Spleen (tissue), 11 donors: ENCODE measurements at regions not wholly inside any gene's neighbourhood (a gene's known extent, or its start where the extent isn't known, plus 50 kb on each side); places are given as distances from the start of the nearest gene placed in this dataset.

Source experiments
- DNase-seq: peaks from one replicate; pipeline ENCODE4 v3.0.0-alpha.2; 2020
- H3K27ac ChIP-seq, 8 donors: fragments of 200-600 bp; sonication (generic) in 7 of 8; 1 replicate in 4 of 8; 2 replicates in 4 of 8; pipeline versions ENCODE4 v1.5.0 to v1.8.0; 2016 to 2021; ENCODE audit warnings: inconsistent platforms in 4 of 8, mild to moderate bottlenecking in 4 of 8, moderate library complexity in 1 of 8
- H3K27me3 ChIP-seq, 7 donors: fragments of 200-600 bp; sonication (generic) in 6 of 7; replicated peaks in 1 of 7; 1 replicate in 4 of 7; 2 replicates in 3 of 7; pipeline versions ENCODE4 v1.5.0 to v1.8.0; 2016 to 2021; ENCODE audit warnings: inconsistent platforms in 3 of 7, mild to moderate bottlenecking in 1 of 7
- H3K36me3 ChIP-seq, 6 donors: fragments of 200-600 bp; sonication (generic) in 5 of 6; 1 replicate in 4 of 6; 2 replicates in 2 of 6; pipeline versions ENCODE4 v1.5.0 to v1.8.0; 2016 to 2021; ENCODE audit warnings: inconsistent platforms in 2 of 6
- H3K4me1 ChIP-seq, 6 donors: fragments of 200-600 bp; sonication (generic) in 5 of 6; 1 replicate in 3 of 6; 2 replicates in 3 of 6; pipeline versions ENCODE4 v1.5.0 to v1.8.0; 2016 to 2021; ENCODE audit warnings: inconsistent platforms in 3 of 6
- H3K4me3 ChIP-seq, 8 donors: fragments of 200-600 bp; sonication (generic) in 7 of 8; 1 replicate in 4 of 8; 2 replicates in 4 of 8; pipeline versions ENCODE4 v1.5.0 to v1.8.0; 2016 to 2021; ENCODE audit warnings: inconsistent platforms in 4 of 8, mild to moderate bottlenecking in 4 of 8, moderate library complexity in 2 of 8
- H3K9me3 ChIP-seq, 8 donors: fragments of 200-600 bp; sonication (generic) in 7 of 8; 1 replicate in 4 of 8; 2 replicates in 4 of 8; pipeline versions ENCODE4 v1.5.0 to v1.8.0; 2016 to 2021; ENCODE audit warnings: inconsistent platforms in 4 of 8
- CTCF ChIP-seq, 11 experiments: fragments of 200-600 bp in 7 of 11; fragments of 450-650 bp in 4 of 11; sonication (generic) in 4 of 11; IDR thresholded peaks in 8 of 11; conservative IDR thresholded peaks in 3 of 11; 1 replicate in 7 of 11; 2 replicates in 4 of 11; pipeline versions ENCODE4 v1.4.0 to v1.8.0; 2016 to 2021; ENCODE audit warnings: antibody characterized with exemption in 11 of 11, inconsistent platforms in 4 of 11, mild to moderate bottlenecking in 1 of 11
- POLR2A ChIP-seq, 3 donors: fragments of 450-650 bp; IDR thresholded peaks; one replicate each; pipeline ENCODE4 v1.5.1; 2017; ENCODE audit warnings: antibody characterized with exemption in 3 of 3, mild to moderate bottlenecking in 1 of 3
- POLR2AphosphoS5 ChIP-seq, 3 donors: sonication (generic); formaldehyde crosslinking; IDR thresholded peaks; one replicate each; pipeline ENCODE4 v1.5.1; 2017; ENCODE audit warnings: antibody characterized with exemption in 3 of 3
- WGBS, 5 donors: extraction: QIAGEN DNeasy Blood & Tissue Kit in 3 of 5; methylation state at CpG; one replicate each; pipeline versions ENCODE4 v1.1.5 to v1.1.7; 2013 to 2018; 5-methylcytosine and 5-hydroxymethylcytosine counted together
- intact Hi-C: fragments of 100-400 bp; cut with DNase I; formaldehyde crosslinking; loops from one replicate; pipeline ENCODE4 v1.15.0; 2023; ENCODE audit warnings: low total_unique reads
- donor health status: healthy with polysubstance abuse.
- donor health status: DM: no; HTN: no; CAD: no; lungs with moderate emphysema.
- donor health status: DM: no; HTN: no; CAD: no.
- donor health status: Bipolar disorder and iron deficiency.
- donor health status: healthy.
- donor health status: DM: no; HTN: no; CAD: no.
- donor health status: DM: yes; HTN: yes; CAD: no.

- no peaks in the 10 kb centered on the region for H3K9me3 ChIP-seq
- DNase-seq, result no peak
- WGBS, 5 donors, result 88 to 95% (median 91%) methylated on average over 2 of the region's 2 CpGs
Observed at GRCh38 chr7:80014511-80014910, 120.1 kb upstream of the GNAI1 start.

DNA sequence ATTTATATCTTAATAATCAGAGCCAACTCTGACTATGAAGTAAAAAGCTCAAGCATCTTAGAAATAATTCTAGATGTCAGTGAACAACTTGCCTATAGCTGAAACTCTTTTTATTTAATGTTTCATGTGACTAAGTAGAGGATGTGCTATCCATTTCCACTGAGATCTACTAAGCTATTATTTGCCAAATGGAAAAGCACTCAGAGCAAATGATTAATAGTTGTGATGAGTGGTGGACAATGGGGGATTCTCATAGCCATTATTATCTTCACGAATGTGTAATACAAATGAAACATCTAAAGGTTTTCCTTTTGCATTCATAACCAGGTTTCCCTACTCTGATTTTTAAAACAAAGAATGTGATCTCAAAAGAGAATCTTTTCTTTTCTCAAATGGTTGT is 126.6 kb upstream of the GNAI1 start:
- no peak for TF ChIP-seq CTCF (IDR thresholded peaks at IDR 0.05 in 8 of 11, conservative IDR thresholded peaks at IDR 0.05 in 3 of 11)
- Histone ChIP-seq H3K4me3 (no peak overlapping the region), H3K9me3 (no peaks in the 10 kb centered on the region), H3K36me3 (no peaks in the 10 kb centered on the region), H3K27ac (no peak overlapping the region), H3K4me1 (no peaks in the 10 kb centered on the region), H3K27me3 (no peaks in the 10 kb centered on the region)
- no peak for DNase-seq
- WGBS, 5 donors, result 50 to 70% (median 70%) methylated on average over 1 of the region's 1 CpG
- intact Hi-C loops, result no loop called here

More at GRCh38 chr7:80014511-80014910, 120.1 kb upstream of the GNAI1 start:
- Histone ChIP-seq H3K4me3 (no peak overlapping the region), H3K27ac (no peak overlapping the region), H3K36me3 (no peaks in the 10 kb centered on the region), H3K27me3 (no peaks in the 10 kb centered on the region), H3K4me1 (no peaks in the 10 kb centered on the region)
- TF ChIP-seq POLR2A (IDR thresholded peaks at IDR 0.05), result no peak
- TF ChIP-seq CTCF (IDR thresholded peaks at IDR 0.05 in 8 of 11, conservative IDR thresholded peaks at IDR 0.05 in 3 of 11), result no peak
- TF ChIP-seq POLR2AphosphoS5 (IDR thresholded peaks at IDR 0.05), result no peak
- intact Hi-C loops, result no loop called here

- TF ChIP-seq POLR2AphosphoS5 (IDR thresholded peaks at IDR 0.05) (no peak), CTCF (IDR thresholded peaks at IDR 0.05 in 8 of 11, conservative IDR thresholded peaks at IDR 0.05 in 3 of 11) (no peak), POLR2A (IDR thresholded peaks at IDR 0.05) (no peak)
- Histone ChIP-seq H3K27ac (no peak overlapping the region), H3K4me1 (no peaks in the 10 kb centered on the region), H3K4me3 (no peak overlapping the region), H3K27me3 (no peaks in the 10 kb centered on the region), H3K36me3 (no peaks in the 10 kb centered on the region), H3K9me3 (no peaks in the 10 kb centered on the region)
- 74 to 87% (median 86%) methylated on average over 2 of the region's 2 CpGs for WGBS, 5 donors
- intact Hi-C loops, result no loop called here
- DNase-seq, result no peak
Observed at GRCh38 chr7:80002865-80003264, 131.8 kb upstream of the GNAI1 start.

DNA sequence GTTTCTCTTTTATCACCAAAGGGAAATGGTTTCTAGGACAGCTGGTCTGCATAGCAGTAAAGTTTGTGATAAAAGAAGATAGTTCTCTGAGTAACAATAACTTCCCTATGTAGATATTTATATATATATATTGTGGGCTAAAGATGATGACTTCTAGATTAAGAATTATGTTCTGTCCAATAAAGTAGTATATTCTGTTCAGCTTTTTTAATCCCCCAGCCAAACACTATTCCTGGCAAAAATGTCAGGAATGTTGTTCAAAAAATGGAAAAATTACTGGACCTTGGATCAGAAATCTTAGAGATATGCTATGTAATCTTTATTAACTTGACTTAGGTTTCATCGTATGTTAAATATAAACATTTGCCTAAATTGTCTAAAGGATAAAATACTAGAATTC is 136.3 kb upstream of the GNAI1 start:
- Histone ChIP-seq H3K4me1 (no peaks in the 10 kb centered on the region), H3K27ac (no peak overlapping the region), H3K4me3 (no peak overlapping the region), H3K9me3 (peaks cover 0 to 5% (median 0%) of the 10 kb centered on the region in 8 donors), H3K36me3 (no peaks in the 10 kb centered on the region), H3K27me3 (no peaks in the 10 kb centered on the region)
- no peak for DNase-seq
- TF ChIP-seq CTCF (IDR thresholded peaks at IDR 0.05 in 8 of 11, conservative IDR thresholded peaks at IDR 0.05 in 3 of 11) (no peak), POLR2A (IDR thresholded peaks at IDR 0.05) (no peak), POLR2AphosphoS5 (IDR thresholded peaks at IDR 0.05) (no peak)
- intact Hi-C loops, result no loop called here
- WGBS, 5 donors, result 75 to 86% (median 77%) methylated on average over 1 of the region's 1 CpG
